ENCODE measurements at regions not wholly inside any gene's neighbourhood (a gene's known extent, or its start where the extent isn't known, plus 50 kb on each side); places are given as distances from the start of the nearest gene placed in this dataset.

DNA sequence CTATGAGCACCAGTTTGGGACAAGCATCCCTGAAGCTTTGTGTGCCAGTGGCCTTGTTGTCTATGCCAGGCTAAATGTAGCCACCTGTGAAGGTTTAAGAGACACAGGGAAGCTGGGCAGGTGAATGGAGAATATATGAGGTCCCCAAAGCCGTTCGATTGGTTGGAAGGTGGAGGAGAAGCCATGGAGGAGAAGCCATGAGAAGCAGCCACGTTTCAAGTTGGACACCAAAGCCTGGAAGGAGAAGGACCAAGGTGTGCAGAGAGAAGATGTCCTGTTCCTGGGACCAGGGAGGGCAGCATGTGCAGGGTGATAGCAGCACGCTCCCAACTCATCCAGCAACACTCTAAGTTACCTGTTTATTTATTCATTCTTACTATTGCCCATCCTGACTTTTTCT is 432.3 kb upstream of the TSHZ3 start:
- TF ChIP-seq, protein P1, sequence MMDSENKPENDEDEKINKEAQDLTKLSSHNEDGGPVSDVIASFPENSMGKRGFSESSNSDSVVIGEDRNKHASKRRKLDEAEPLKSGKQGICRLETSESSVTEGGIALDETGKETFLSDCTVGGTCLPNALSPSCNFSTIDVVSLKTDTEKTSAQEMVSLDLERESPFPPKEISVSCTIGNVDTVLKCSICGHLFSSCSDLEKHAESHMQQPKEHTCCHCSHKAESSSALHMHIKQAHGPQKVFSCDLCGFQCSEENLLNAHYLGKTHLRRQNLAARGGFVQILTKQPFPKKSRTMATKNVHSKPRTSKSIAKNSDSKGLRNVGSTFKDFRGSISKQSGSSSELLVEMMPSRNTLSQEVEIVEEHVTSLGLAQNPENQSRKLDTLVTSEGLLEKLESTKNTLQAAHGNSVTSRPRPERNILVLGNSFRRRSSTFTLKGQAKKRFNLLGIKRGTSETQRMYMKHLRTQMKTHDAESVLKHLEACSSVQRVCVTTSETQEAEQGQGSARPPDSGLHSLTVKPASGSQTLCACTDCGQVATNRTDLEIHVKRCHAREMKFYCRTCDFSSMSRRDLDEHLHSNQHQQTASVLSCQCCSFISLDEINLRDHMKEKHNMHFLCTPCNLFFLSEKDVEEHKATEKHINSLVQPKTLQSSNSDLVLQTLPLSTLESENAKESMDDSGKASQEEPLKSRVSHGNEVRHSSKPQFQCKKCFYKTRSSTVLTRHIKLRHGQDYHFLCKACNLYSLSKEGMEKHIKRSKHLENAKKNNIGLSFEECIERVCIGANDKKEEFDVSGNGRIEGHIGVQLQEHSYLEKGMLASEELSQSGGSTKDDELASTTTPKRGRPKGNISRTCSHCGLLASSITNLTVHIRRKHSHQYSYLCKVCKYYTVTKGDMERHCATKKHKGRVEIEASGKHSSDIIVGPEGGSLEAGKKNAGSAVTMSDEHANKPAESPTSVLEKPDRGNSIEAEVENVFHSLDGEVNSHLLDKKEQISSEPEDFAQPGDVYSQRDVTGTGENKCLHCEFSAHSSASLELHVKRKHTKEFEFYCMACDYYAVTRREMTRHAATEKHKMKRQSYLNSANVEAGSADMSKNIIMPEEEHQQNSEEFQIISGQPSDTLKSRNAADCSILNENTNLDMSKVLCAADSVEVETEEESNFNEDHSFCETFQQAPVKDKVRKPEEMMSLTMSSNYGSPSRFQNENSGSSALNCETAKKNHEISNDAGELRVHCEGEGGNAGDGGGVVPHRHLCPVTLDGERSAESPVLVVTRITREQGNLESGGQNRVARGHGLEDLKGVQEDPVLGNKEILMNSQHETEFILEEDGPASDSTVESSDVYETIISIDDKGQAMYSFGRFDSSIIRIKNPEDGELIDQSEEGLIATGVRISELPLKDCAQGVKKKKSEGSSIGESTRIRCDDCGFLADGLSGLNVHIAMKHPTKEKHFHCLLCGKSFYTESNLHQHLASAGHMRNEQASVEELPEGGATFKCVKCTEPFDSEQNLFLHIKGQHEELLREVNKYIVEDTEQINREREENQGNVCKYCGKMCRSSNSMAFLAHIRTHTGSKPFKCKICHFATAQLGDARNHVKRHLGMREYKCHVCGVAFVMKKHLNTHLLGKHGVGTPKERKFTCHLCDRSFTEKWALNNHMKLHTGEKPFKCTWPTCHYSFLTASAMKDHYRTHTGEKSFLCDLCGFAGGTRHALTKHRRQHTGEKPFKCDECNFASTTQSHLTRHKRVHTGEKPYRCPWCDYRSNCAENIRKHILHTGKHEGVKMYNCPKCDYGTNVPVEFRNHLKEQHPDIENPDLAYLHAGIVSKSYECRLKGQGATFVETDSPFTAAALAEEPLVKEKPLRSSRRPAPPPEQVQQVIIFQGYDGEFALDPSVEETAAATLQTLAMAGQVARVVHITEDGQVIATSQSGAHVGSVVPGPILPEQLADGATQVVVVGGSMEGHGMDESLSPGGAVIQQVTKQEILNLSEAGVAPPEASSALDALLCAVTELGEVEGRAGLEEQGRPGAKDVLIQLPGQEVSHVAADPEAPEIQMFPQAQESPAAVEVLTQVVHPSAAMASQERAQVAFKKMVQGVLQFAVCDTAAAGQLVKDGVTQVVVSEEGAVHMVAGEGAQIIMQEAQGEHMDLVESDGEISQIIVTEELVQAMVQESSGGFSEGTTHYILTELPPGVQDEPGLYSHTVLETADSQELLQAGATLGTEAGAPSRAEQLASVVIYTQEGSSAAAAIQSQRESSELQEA (CRISPR knock-in tag; IDR thresholded peaks at IDR 0.05; ENCODE audit: not compliant biosample characterization): no peak
- TF ChIP-seq, protein P2, sequence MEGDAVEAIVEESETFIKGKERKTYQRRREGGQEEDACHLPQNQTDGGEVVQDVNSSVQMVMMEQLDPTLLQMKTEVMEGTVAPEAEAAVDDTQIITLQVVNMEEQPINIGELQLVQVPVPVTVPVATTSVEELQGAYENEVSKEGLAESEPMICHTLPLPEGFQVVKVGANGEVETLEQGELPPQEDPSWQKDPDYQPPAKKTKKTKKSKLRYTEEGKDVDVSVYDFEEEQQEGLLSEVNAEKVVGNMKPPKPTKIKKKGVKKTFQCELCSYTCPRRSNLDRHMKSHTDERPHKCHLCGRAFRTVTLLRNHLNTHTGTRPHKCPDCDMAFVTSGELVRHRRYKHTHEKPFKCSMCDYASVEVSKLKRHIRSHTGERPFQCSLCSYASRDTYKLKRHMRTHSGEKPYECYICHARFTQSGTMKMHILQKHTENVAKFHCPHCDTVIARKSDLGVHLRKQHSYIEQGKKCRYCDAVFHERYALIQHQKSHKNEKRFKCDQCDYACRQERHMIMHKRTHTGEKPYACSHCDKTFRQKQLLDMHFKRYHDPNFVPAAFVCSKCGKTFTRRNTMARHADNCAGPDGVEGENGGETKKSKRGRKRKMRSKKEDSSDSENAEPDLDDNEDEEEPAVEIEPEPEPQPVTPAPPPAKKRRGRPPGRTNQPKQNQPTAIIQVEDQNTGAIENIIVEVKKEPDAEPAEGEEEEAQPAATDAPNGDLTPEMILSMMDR (CRISPR knock-in tag; IDR thresholded peaks at IDR 0.05): no peak
- TF ChIP-seq, protein P3, sequence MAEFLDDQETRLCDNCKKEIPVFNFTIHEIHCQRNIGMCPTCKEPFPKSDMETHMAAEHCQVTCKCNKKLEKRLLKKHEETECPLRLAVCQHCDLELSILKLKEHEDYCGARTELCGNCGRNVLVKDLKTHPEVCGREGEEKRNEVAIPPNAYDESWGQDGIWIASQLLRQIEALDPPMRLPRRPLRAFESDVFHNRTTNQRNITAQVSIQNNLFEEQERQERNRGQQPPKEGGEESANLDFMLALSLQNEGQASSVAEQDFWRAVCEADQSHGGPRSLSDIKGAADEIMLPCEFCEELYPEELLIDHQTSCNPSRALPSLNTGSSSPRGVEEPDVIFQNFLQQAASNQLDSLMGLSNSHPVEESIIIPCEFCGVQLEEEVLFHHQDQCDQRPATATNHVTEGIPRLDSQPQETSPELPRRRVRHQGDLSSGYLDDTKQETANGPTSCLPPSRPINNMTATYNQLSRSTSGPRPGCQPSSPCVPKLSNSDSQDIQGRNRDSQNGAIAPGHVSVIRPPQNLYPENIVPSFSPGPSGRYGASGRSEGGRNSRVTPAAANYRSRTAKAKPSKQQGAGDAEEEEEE (CRISPR knock-in tag; IDR thresholded peaks at IDR 0.05; ENCODE audit: borderline replicate concordance): no peak

All from HepG2 (cell line).